HG03060 (cell line): ENCODE measurements at regions not wholly inside any gene's neighbourhood (a gene's known extent, or its start where the extent isn't known, plus 50 kb on each side); places are given as distances from the start of the nearest gene placed in this dataset.

Experiments used
- ATAC-seq: cut with Tn5 transposase; IDR thresholded peaks from one replicate; pipeline ENCODE4 v1.9.1; 2021; ENCODE audit warnings: low read depth, moderate number of reproducible peaks; ENCODE audit not compliant: unreplicated experiment

DNA sequence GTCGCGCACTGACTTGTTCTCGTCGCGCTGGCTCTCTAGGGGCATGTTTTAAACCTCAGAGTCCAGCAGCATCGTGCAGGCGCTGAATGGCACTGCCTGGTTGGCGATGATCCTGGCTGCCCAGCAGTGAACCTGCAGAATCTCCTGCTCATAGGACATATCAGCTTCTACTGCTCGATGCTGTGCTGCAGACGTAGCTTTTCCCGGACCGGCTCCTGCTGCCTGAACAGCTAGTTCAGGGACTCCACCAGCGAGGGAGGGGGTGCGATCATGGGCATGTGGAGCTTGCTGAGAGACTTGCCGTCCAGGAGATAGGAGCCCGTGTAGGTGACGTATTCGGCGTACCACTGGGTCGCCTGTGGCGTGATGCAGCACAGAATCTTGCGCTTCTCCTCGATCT, 890.0 kb upstream of the LRRTM1 start:
- ATAC-seq: no peak

DNA sequence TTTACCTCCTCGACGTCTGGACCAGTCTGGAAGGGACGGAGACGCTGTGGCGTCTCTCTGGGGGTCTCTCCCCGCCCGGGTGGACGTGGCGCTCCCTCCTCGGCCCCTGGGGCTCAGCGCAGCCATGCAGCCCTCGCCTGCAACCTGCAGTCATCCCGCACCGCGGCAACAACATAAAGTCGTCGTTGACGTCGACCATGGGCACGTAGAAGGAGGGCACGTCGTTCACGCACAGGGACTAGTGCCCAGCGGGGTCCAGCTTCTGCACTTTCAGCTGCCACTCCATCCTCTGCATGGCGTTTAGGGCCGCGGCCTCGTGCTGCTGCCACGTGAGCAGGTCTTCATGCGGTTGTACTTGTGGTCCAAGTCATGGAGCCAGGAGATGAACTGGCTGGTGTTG, 889.6 kb upstream of the LRRTM1 start:
- no peak for ATAC-seq

DNA sequence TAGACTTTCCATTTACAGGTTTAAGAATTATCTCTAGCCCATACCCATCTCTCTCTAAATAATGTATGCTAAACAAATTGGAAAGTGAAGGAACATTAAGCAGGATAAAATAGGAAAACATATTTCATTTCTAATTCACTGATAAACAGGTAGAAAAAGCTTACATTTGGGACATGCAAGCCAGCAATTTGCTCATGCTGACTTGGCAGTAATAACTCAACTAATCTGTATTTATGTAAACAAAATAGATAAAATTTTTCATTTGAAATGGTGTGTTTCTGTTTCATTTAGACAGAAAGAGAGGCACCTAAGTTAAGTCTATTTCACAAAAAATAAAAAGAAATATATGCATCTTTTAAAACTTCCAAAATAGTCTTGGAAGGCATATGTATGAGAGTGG, 877.3 kb upstream of the LRRTM1 start:
- no peak for ATAC-seq

DNA sequence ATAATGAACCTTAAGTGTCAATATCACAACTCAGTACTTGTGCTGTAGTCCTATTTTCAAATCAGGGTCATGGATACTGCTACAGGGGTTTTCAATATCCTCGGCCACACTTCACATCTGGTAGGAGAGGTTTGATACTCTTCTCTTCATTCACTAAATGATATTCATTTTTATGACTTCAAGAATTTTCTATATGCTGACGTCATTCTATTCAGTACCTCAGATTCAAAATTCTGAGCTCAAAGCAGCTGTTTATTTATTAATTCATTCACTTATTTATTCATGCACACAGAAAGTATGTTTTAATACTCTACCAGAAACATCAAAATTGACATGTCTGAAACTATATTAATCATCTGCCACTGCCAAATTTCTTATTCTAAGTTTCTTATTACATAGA, 866.9 kb upstream of the LRRTM1 start:
- no peak for ATAC-seq

DNA sequence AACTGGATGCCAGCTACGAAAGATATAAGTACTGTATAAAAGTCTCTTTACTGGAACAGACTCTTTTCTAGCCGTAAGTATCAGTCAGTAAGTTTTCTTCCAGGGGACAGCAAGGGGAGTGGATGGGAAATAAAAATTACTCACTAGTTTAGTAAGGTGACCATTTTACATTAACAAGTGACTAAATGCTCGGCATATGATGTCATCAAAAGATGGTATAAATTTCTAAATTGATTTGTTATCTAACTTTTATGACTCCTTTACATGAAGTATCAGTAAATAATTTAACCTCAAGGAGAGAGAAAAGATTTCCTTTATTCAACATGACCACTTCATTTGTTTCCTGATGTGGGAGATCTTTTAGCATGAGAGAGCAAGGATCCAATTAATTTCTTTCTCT, 859.0 kb upstream of the LRRTM1 start:
- no peak for ATAC-seq

DNA sequence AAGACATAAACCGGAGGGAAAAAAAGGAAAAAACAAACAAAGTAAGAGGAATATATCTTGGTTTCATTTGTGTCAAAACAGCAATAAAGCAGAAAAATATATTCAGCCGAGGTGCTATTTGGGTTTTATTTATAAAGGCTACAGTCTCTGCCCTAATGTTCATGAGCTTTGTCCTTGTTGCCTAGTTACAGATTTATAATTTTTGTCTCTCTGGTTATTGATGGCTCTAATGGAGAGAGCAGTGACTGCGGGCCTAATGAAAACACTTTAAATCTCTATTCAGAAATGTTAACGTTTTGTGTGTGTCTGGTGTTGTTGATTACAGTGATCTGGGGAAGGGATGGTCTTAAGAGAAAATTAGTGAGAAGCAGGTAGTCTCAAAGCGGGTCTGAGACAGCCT, 854.0 kb upstream of the LRRTM1 start:
- no peak for ATAC-seq

DNA sequence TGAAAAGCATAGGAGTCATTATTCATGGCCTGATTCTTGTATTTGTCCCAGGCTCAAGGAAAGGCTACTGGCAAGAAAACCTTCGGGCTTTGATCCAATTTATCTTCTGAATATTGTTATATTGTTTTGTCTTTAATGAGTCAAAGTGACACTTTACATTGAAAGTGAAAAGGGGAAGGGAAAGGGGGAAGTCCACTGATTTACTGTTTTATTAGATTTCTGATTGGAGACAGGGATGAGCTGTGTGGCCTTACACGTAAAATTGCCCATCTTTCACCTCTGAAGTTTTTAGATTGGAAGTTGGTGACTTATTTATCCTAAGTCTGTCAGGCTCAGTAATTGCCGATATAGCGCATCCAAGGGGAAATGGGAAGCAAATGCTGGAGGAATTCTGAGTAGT, 843.8 kb upstream of the LRRTM1 start:
- no peak for ATAC-seq

DNA sequence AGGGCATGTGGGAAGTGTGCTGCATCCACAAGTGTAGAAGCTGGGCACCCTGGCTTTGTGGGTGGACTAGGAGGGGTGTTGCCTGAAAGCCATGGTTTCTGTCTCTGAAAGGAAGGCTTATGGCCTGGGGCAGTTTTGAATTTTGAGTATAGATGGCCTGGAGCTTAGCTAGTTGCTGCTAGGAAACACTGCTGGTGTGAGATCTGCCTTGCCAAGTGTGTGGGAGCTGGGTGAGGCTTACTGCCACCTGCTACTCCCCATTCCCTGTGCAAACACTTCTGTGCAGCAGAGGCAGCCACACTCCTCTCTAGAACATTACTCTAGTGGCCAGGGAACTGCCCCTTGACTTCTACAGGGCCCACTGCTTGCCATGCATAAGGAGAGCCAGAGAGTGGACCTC, 831.7 kb upstream of the LRRTM1 start:
- no peak for ATAC-seq

DNA sequence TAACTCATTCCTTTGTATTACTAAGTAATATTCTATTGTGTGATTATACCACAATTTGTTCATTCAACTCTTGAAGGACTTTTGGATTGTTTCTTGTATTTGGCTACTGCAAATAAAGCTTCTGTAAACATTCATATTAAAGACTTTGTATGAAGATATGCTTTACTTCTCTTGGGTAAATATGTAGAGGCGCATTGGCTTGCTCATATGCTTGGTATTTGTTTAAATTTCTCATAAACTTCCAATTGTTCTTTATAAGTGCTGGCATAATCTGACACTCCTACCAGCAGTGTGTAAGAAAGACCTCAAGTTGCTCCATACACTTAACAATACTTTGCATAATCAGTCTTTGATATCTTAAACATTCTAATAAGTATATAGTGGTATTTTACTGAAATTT, 792.8 kb upstream of the LRRTM1 start:
- ATAC-seq: no peak

DNA sequence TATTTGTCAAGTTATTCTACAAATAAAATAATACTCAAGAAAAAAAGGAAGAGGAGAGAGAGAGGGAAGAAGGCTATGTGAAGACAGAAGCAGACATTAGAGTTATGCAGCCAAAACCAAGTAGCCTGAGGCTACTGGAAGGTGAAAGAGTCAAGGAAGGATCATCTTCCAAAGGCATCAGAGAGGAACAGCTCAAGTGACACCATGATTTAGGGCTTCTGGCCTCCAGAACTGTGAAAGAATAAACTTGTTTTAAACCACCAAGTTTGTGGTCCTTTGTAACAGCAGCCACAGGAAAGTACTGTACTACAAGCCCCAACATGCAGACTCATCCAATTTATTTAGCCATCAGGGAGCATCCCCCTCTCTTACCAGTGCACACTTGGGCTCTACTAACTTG, 788.5 kb upstream of the LRRTM1 start:
- ATAC-seq: no peak

DNA sequence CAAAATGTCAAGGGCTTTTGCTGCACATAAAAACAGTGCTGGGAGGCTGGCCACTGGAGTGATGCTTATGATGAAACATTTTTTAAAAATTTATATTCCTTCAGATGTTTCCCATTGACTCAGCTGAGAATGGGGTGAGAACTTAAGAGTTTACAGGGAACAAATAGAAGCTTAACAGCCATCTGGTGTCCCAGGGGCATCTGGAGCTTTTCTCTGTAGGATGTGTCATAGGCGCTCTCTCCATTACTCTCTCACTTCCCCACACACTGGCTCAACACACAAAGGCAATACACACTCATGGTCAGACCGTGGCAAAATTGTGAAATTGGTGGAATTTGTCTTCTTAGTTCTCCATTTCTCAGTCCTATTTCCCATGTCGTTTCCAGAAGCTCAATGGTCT, 783.1 kb upstream of the LRRTM1 start:
- no peak for ATAC-seq

DNA sequence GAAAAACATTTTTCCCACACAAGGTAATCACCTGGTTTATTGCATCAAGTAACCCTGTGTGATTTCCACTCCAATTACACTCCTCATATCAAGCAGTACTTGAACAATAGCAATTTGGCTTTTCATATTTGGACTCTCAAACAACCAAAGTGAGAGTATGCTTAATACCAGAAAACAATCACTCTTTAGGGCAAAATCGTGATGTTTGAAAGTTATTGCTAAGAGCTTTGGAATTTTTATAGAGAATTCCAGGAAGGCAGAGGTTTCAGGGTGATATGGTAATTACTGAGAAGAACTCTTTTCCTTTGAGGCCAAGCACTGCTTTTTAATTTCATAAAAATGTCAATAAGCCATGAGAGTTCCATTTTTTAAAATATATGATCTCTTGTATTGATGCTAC, 779.5 kb upstream of the LRRTM1 start:
- ATAC-seq: no peak

DNA sequence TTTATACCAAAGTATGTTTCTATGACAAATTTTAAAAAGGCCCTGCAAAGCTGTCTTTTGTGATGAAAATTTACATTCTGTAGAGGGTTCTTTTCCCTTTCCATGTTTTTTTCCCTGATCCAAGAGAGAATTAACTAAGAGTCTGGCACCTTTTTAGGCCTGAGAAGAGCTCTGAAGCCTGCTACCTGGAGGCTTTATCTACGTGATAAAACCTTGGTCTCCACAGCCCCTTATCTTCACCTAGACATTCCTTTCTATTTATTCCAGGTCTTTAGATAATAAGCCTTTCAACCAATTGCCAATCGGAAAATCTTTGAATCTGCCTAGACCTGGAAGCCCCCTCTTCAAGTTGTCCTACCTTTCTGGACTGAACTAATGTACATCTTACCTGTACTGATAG, 774.1 kb upstream of the LRRTM1 start:
- ATAC-seq: no peak

DNA sequence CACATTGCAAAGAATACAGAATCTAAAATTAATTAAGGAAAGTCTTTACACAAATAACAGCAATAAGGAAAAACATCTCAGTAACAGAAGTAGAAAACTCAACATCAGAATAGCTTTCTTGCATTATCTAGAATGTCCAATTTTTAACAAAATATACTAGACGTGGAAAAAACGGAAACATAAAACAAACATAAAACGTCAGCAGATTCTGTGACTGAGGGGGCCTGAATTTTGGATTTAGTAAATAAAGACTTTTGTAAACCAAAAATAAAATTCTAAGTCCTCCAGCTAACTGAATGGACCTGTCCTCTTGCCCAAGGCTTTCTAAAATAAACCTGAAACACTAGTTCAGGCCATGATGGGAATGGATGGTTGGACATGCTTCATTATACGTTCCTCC, 773.5 kb upstream of the LRRTM1 start:
- ATAC-seq: no peak

DNA sequence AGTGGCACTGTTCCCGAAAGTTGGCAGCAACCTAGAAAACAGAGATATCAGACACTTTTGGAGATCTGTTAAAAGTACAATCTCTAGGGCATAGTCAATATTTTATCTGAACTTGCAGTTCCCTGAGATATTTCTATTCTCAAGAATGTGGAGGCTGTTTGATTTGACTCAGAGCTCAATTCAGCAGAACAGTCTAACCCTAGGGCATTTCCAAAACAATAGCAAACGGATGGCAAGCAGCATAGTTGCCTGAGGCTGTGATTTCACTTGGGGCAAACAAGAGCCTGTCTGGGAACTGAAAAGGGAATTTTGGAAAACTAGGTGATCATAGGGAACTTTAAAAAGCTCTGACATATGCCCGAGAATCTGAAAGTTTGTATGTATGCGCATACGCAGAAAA, 772.8 kb upstream of the LRRTM1 start:
- no peak for ATAC-seq

DNA sequence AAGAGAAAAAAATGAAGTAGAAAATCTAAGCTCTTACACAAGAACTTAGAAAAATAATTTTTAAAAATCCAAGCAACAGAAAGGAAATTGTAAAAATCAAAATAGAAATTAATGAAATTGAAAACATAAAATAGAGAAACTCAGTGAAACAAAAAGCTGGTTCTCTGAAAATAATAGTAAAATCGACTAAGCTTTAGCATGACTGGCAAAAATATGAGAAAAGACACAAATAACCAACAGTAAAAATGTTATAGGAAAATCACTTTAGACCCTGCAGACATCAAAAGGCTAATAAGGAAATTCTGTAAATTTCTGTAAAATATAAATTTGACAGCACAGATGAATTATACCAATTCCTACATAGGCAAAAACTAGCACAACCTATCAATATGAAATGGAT, 768.9 kb upstream of the LRRTM1 start:
- no peak for ATAC-seq

DNA sequence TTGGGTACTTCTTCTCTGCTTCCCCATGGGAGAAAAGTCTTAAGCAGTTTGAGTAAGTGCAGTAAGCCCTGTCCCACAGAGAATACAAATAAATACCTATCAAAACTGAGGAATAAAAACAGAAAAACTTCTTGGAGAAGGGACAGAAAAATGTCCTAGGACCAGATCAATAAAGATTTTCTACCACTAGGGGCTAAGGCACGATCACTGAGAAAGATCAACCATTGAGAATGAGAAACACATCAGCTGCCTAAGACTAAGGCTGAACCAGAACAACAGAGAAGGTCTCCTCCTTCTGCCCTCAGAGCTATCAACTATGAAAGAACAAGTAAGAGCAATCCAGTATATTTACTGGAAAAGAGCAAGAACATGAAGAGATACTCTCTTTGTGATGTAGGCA, 763.6 kb upstream of the LRRTM1 start:
- no peak for ATAC-seq

DNA sequence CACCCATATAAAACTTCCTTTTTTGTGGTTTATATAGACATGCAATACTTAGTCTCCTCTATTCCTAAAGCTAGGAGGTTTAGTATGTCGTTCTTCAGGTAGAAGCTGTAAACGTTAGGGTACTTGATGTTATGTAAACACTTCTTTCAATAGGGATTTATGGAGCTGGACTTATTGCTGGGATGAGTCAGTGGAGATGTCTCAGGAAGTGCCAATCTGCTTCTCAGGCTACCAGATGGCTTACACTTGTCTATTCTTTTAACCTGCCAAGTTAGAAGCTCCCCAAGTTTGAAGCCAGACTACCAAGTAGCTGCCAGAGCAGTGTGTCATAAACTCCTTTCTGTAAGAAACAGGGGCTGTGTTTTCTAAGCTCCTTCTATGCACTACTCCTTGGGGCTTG, 756.5 kb upstream of the LRRTM1 start:
- ATAC-seq: no peak

DNA sequence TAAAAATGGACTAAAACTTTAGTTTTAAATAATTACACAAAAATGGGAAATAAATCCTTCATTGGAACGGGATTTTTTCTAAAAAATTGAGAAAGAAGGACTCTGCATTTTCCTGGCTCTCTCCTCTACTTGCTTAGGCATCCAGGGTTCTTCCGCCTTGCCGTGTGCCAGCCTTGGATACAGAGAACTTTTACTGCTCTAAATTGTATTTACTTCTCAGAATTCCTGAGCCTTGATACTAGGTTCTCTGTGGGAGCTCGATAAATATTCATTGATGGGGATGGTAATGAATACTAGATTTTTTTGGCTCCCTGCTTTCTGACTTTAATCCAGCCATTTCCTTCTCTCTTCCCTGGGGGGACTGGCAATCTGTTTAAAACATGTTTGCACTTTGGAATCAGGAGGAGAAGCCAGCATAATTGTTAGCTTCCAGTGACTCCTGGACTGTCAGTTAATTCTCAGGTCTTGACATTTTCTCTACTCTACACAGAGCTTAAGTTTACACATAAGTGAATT, 746.1 kb upstream of the LRRTM1 start:
- no peak for ATAC-seq

DNA sequence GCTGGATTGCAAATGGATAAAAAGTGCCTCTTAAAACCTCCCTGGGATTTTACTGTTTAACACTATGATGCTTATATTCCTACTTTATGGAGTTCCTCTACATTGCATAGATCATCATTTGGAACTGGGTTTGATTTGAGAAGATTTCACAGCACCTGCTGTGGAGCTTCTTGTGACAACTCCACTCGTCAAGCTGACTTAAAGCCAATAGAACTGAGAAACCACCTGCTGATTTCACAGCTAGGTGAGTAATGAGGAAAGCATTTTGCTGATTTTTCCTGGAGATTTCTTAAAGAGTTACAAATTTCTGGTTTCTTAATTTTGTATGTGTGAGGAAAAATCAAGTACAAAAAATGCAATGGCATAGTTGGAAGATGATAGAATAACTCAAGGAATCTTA, 739.1 kb upstream of the LRRTM1 start:
- ATAC-seq: no peak

DNA sequence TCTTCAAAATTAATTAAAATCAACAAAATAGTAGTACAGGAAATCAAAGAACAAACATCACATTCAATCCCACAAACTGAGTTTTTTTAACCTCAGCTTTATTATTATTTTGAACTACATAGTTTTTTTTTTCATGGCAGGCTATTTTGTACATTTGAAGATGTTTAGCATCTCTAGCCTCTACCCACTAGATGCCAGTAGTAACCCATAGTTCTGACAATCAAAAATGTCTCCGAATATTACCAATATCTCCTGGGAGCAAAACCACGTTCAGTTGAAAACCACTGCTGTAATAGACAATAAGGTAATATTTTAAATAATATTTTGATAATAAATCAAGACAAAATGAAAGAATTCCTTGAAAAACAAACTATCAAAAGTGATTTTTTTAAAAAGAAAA, 702.6 kb upstream of the LRRTM1 start:
- ATAC-seq: no peak

DNA sequence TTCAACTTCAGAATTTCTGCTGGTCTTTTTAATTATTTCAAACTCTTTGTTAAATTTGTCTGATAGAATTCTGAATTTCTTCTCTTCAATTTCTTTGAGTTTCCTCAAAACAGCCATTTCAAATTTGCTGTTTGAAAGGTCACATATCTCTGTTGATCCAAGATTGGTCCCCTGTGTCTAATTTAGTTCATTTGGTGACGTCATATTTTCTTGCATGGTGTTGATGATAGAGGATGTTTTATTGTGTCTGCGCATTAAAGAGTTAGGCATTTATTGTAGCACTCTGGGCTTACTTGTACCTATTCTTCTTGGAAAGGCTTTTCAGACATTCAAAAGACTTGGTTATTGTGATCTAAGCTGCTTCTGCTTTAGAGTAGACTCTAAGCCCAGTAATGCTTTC, 698.4 kb upstream of the LRRTM1 start:
- no peak for ATAC-seq

DNA sequence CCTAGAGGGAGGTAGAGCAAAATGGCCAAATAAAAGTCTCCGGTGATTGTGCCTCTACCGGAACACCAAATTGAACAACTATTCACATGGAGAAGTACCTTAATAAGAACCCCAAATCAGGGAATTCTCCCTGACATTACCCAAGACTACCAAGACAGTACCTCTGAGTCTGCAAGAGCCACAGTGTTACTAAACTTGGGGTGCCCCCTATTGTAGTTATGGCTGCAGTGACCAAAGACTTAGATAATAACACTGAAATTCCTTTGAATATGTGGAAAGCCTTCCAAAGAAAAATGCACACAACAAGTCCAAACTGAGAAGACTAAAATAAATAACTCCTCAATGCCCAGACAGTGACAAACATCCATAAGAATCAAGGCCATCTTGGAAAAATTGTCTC, 682.9 kb upstream of the LRRTM1 start:
- no peak for ATAC-seq

DNA sequence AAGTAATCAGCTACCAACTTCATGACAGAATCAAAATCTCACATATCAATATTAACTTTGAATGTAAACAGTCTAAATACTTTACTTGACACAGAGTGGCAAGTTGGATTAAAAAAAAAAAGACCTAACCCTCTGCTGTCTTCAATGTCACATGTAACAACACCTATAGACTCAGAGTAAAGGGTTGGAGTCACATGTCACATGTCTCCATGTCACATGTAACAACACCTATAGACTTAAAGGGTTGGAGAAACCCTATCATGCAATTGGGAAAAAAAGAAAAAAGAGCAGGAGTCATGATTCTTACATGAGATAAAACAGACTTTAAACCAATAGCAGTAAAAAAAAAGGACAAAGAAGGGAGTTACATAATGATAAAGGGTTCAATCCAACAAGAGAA, 665.3 kb upstream of the LRRTM1 start:
- ATAC-seq: no peak
